Omental fat pad (tissue), 3 donors: ENCODE measurements at regions not wholly inside any gene's neighbourhood (a gene's known extent, or its start where the extent isn't known, plus 50 kb on each side); places are given as distances from the start of the nearest gene placed in this dataset.
A peak's percentile ranks its signal among the peaks of the same experiment; 100 is the strongest.

Source experiments
- ATAC-seq: fragments of 150-250 bp; one replicate; pipeline ENCODE4 v1.9.1; 2016; ENCODE audit warnings: mild to moderate bottlenecking, moderate library complexity; ENCODE audit not compliant: low FRiP score
- DNase-seq: peaks from one replicate; pipeline ENCODE4 v3.0.0-alpha.2; 2019; ENCODE audit warnings: low spot score
- TF ChIP-seq, protein P1 (sequence below), 3 donors: fragments of 450-650 bp; IDR thresholded peaks; one replicate each; pipeline ENCODE4 v1.5.1; 2016 to 2017; ENCODE audit warnings: antibody characterized with exemption in 3 of 3, mild to moderate bottlenecking in 3 of 3, moderate library complexity in 2 of 3

DNA sequence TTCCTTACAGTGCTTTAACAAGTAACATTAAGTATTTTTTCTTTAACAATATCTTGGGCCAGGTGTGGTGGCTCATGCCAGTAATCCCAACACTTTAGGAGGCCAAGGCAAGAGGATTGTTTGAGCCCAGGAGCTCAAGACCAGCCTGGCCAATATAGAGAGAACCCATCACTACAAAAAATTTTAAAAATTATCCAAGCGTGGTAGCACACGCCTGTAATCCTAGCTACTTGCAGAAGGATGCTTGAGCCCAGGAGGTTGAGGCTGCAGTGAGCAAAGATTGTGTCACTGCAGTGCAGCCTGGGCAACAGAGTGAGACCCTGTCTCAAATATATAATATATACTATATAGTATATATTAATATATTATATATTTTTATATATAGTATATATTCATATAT is 162.2 kb downstream of the ZNF674 start:
- no peak for DNase-seq
- TF ChIP-seq, protein P1, sequence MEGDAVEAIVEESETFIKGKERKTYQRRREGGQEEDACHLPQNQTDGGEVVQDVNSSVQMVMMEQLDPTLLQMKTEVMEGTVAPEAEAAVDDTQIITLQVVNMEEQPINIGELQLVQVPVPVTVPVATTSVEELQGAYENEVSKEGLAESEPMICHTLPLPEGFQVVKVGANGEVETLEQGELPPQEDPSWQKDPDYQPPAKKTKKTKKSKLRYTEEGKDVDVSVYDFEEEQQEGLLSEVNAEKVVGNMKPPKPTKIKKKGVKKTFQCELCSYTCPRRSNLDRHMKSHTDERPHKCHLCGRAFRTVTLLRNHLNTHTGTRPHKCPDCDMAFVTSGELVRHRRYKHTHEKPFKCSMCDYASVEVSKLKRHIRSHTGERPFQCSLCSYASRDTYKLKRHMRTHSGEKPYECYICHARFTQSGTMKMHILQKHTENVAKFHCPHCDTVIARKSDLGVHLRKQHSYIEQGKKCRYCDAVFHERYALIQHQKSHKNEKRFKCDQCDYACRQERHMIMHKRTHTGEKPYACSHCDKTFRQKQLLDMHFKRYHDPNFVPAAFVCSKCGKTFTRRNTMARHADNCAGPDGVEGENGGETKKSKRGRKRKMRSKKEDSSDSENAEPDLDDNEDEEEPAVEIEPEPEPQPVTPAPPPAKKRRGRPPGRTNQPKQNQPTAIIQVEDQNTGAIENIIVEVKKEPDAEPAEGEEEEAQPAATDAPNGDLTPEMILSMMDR (IDR thresholded peaks at IDR 0.05): no peak
- ATAC-seq: no peak

DNA sequence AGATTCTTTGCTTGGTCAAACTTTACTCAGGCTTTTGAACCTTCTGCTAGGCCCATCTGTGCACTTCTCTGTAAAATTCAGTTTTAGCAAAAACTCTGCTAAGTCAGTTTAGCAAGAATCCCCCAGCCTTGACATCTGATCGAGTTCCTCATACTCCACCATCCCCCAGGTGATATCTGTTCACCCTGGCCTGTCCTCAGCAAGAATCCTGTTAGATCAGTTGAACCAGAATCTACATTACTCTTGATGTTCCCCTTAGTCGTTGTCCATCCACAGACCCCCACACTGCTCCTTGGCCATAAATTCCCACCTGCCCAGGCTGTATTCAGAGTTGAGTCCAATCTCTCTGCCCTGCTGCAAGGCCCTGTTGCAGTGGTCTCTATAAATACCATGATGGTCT is 162.6 kb downstream of the ZNF674 start:
- no peak for DNase-seq
- ATAC-seq: no peak
- TF ChIP-seq, protein P1 (IDR thresholded peaks at IDR 0.05): no peak

DNA sequence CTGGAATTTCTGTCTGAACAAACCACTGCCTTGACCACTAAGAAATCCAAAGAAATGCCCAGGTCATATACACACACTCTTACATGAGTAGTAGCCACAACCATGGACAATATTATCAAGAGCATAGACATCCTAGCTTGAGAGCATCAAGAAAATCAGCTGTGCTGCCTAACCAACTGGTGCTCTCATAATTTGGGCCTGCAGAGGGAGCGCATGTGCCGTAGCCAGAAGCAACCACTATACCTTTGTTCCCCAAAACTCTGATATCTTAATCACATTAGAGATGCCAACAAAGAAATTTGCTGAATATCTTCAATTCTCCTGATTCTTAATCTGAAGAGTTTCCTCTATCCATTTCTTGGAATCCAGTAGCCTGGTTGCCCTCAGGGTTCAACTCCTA is 163.6 kb downstream of the ZNF674 start:
- ATAC-seq: no peak
- TF ChIP-seq, protein P1 (IDR thresholded peaks at IDR 0.05): no peak
- no peak for DNase-seq

DNA sequence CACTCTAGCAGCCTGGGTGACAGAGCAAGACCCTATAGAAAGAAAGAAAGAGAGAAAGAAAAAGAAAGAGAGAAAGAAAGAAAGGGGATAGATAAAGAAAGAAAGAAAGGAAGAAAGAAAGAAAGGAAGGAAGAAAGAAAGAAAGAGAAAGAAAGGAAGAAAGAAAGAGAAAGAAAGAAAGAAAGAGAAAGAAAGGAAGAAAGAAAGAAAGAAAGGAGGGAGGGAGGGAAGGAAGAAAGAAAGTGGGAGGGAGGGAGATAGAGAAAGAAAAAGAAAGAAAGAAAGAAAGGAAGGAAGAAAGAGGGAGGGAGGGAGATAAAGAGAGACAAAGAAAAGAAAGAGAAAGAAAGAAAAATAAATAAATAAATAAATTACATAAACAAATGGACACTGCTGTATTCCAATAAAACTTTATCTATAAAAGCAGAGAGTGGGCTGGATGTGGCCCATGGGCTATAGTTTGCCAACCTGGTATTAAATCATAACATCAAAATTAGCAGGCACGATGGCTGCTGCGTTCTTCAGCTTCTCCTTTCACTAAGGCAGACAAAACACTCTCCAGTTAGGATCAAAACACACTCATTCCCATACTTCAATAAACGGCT is 165.0 kb downstream of the ZNF674 start:
- TF ChIP-seq, protein P1 (IDR thresholded peaks at IDR 0.05): no peak
- no peak for DNase-seq

DNA sequence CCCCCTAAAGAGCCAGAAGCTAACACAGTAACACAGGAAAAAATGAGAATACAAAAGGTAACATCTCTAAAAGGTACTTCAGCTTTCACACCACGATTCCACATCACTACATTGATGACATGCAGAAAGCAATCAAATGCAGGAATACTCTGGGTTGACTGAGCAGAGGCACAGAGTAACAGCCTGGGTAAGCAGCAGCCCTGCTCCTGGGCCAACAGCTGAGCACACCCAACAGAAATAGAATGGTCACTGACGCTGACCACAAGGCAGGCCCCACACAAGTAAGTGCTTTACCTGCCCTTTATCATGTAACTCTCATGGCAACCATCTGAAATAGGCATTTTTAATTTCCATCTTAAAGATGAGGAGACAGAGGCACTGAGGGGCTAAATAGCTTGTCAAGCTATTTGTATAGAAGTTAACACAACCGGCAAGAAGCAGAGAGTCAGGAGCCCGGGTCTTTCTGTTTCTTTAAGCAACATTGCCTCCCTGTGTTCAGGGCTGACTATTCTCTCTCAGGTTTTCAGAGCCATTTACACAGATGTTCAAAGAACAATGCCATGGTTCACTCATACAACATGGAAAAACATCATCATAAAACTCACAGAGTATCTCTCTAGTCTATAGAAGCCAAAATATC is 168.9 kb downstream of the ZNF674 start:
- ATAC-seq: peak; percentile 62
- TF ChIP-seq, protein P1 (IDR thresholded peaks at IDR 0.05): no peak
- DNase-seq: no peak

More for the DNA sequence above, 165.0 kb downstream of the ZNF674 start:
- ATAC-seq: no peak

DNA sequence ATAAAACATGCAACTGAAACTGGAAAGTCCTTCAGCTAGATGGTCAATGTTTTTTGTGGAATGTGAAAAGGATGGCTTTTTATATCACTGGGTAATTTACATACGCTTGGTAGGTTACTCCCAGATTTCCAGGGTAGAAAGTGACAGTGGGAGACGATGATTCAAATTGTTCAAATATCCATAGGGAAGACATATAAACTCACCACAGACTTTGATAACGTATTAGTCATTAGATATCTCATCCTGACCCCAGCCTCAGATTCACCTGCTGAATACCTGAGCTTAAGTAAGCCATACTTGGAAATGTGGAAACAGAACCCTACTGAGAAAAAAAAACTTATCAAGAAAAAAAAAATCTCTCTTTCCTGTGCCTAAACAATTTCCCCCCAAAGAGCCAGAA is 169.4 kb downstream of the ZNF674 start:
- DNase-seq: no peak
- TF ChIP-seq, protein P1 (IDR thresholded peaks at IDR 0.05): no peak
- no peak for ATAC-seq

DNA sequence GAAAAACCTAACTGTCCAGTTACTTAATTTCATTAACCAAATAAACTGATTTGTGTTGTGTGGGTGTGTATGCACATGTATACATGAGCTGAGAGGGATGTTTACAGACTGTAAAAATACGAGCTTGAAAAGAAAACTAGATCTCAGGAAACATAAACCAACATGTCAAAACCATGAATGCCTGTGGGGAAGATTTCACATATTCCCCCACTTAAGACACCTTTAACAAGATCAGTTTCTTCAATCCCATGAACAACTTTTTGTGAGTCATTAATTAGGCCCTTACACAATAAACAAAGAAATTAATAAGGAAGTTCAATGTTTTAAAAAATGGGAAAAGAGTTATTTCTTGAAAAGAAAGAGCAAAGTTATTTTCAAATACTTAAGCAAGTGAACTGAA is 170.8 kb downstream of the ZNF674 start:
- TF ChIP-seq, protein P1 (IDR thresholded peaks at IDR 0.05): no peak
- no peak for ATAC-seq
- no peak for DNase-seq
